HG03175 (cell line): ENCODE measurements at regions not wholly inside any gene's neighbourhood (a gene's known extent, or its start where the extent isn't known, plus 50 kb on each side); places are given as distances from the start of the nearest gene placed in this dataset.

ENCODE experiments used
- ATAC-seq: cut with Tn5 transposase; IDR thresholded peaks from one replicate; pipeline ENCODE4 v1.9.1; 2021; ENCODE audit warnings: mild to moderate bottlenecking, moderate library complexity; ENCODE audit not compliant: unreplicated experiment

DNA sequence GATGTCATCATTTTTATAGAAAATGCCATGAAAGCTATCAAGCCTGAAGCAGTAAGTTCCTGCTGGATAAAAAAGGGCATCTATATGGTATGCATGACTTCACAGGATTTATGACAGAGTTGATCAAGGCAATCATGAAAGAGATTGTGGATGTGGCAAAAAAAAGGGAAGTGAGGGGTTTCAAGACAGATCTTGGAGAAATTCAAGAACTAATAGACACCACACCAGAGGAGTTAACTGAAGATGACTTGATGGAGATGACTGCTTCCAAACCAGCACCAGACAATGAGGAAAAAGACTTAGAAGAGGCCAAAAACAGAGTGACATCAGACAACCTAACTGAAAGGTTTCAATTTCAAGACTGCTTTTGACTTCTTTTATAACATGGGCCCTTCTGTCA, 691.1 kb upstream of the SLC10A2 start:
- ATAC-seq, result no peak

DNA sequence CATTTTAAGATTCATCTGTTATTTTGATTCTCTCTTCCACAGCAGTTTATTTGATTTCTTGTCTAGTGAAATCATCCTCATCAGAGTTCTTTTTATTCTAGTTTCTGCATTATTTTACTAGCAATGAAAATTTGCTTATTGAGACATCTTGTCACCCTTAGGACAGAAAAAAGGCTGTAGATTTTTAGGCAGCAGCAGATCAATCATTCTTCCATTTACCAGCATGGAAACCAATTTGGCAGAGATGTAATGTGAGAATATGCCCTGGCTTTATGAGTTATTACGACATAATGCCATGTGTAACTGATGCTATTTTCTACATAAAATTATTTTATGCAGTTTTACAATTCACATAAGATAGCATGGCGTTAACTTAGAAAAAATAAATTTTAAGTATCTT, 688.6 kb upstream of the SLC10A2 start:
- no peak for ATAC-seq

DNA sequence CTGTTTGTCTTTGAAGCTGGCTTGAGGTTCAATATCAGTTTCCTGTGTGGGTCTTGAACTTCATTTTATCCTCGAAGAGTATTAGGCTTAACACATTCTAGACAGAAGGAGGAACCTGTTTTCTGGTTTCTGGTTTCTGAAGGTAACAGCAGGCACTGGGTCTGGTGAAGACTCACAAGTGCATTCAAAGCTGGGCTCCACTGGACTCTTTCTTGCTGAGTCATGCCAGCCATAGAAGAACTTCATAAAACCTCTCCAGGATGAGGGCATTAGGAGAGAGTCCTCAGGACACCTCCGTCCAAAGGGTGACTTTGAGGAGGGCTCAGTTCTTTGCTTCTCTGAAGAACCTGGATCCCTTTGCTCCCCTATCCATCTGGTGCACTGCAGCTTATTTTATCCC, 668.6 kb upstream of the SLC10A2 start:
- no peak for ATAC-seq

DNA sequence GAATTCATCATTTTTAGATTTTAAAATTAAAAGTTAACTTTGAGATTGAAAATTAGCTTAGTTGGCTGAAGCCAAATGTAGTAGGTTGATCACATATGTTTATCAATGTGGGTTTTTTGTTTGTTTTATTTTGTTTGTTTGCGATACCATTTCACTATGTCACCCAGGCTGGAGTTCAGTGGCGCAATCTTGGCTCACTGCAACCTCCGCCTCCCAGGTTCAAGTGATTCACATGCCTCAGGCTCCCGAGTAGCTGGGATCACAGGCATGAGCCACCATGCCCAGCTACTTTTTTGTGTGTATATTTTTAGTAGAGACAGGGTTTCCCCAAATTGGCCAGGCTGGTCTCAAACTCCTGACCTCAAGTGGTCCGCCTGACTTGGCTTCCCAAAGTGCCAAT, 665.7 kb upstream of the SLC10A2 start:
- ATAC-seq, result no peak

DNA sequence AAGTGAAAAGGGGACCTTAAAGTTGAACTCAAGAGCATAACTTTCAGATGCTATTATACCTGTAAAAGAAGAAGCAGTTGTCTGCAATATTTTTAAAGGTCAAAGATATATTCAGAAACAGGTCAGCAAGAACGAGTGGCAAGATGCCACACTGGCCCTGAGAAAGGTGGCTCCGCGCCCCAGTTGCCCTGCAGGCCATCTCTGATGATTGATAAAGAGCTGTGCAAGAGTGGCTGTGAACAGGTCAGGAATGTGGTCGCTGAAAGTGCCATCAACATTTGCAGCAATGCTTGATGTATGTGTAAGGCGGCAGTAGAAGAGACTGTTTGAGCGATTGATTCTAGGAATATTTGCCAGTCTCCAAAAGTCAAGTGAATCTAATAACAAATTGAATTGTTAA, 664.2 kb upstream of the SLC10A2 start:
- no peak for ATAC-seq

DNA sequence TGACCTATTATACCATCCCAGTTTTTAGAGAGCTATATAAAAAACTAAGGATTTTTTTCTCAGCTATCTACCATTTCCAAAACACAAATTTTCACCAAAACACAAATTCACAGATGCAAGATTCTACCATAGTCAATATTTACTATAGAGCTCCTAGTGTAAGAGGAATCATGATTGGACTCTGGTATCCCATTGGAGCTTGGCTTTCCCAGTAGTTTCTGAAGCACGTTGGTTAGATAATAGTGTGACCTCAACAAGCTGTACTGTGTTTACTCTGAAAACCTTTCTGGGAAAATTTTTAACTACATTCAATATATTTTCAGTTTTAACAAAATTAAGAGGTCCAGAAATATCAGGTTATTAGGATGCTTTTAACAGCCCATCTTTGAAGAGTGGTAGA, 660.6 kb upstream of the SLC10A2 start:
- ATAC-seq, result no peak

DNA sequence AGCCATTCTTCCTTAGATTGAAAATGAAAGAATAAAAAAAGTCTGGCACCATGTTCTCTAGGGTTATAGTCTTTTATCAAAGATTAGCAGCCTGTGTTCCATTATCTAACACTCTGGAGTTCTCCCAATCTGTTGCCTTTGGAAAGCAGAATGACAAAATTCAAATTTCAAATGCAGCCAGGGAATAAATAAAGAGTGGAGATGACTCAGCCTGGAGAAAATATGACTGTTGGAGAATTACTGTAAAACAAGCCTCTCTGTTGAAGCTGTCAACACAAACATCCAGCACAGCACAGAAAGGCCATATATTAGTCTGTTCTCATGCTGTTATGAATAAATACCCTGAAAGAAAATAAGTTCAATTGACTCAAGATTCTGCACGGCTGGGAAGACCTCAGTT, 650.5 kb upstream of the SLC10A2 start:
- no peak for ATAC-seq

DNA sequence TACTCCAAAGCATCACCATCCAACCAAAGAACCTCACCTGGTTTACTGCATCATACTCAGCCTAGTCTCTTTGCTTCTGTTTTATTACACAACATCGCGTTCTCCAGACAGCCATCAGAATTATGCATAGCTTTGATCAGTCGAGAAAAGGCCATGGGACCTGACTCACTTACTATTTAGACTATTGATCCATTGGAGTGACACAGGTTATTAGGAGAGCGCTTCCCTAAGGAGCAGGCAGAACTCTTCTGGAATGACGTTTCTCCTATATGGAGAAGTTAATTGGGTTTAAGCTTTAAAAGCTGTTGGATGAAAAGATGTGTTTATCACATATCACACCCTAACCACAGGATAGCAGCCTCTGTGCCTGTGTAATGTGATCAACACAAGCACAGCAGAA, 649.1 kb upstream of the SLC10A2 start:
- no peak for ATAC-seq

DNA sequence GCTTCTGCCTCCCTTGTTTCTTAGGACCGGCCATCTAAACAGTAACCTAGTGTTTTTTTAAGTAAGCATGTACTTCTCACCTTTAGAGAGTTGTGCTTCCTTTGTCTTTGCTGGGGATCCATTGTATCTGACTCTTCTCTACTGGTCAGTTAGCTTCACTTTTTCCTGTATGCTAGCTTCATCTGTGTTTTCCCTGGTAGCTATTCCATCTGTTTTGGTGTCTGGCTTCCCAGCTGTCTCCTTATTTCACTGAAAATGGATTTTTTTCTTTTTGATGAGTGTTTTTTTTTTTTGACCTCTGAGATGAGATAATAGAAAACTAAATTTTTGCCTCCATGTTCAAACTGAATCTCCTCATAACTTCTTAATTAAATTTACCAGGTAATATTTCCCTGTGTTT, 637.0 kb upstream of the SLC10A2 start:
- ATAC-seq, result no peak

DNA sequence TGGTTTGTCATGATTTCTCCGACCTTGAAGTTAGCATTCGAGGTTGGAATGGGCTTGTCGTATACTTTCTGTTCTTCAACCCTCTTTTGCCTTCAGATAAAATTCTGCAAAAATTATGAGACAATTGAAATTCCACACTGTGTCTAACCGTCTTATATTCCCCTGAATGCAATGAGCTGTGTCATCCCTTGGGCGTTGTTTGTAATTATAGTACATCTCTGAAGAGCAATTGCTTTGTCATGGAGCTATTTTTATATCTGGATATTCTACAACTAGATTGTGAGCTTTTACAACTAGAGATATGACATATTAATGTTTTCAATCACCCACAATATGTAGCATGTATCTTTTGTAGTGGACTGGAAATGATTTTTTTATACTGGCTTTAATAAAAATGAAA, 631.8 kb upstream of the SLC10A2 start:
- ATAC-seq, result no peak

DNA sequence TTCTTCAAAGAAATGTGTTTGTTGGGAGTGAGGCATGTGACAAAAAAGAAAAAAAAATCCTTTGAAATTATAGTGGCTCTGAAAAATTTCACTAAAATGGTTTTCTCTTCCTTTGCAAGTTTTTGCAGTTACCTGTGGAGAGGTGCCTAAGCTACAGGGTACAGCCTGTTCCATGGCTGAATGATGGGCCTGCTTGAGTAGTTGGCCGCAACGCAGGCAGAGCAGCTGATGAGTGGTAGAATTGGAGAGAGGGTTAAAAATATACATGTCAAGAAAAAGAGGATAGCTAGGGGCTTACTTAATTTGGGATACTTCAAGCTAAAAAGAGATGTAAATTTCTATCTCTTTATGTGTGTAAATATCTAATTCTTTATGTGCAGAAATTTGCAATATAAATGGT, 629.1 kb upstream of the SLC10A2 start:
- no peak for ATAC-seq

DNA sequence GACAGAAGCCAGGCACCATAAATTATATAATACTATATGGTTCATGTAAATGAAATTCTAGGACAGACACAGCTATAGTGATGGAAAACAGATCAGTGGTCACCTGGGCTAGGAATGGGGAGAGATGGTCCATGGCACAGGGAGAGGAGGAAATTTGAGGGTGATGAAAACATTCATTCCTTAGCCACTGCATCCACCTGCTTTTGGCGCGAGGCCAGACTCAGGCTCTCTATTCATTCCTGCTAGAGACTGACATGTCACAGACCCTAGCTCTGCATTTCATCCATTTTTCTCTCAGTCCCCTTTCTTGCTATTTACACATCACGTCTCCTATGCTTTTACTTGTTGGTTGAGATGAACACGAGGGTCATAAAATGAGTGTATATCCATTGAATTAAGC, 628.3 kb upstream of the SLC10A2 start:
- no peak for ATAC-seq

DNA sequence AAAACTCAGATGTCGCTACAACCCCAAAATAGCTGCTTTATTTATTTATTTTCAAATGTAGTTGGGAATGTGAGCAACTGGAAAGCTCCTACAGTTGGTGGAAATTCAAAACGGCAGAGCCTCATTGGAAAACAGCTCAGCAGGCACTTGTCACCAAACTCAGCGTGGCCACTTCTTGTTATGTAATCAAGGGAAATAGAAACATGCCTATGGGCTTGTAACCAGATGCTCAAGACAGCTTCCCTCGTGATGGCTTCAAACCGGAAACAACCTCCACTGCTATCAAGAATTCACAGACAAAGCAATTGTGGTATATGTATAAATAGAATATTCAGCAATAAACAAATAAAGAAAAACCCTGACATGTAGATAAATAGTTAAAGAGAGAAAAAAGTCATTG, 627.8 kb upstream of the SLC10A2 start:
- no peak for ATAC-seq

DNA sequence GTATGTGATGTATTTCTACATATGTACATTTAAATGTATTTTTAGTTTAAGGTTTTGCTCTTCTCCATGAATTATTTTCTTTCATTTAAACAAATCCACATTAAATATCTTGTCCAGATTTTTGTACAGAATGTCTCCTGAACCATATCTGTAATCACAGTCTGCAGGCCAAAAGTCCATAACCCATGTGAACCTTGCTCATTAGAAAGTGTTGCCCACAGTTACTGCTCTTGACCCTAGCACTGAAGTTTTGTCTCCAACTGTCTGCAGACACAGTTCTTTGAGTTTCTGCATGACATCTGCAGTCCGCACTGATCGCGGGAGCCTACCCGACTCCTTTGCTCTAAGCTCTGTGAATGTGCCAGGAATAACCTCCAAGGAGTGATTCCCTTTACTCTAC, 626.2 kb upstream of the SLC10A2 start:
- ATAC-seq, result no peak

DNA sequence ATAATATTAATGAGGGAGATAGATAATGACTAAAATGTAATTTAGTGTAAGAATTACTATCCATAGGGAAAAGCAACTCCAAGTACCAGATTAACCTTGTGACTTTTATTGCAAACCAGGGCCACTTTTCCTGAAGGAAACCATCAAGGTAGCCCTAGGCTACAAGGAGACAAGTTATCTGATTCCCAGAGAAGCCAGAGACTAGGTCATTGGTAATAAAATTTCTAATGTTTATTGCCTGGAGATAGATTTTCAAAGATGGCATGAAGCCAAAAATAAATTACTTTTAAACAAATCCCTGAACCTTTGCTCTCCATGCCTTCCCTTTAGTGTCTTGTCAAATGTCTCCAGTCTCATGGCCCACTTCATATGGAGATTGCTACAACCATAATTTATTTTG, 610.1 kb upstream of the SLC10A2 start:
- ATAC-seq, result no peak

DNA sequence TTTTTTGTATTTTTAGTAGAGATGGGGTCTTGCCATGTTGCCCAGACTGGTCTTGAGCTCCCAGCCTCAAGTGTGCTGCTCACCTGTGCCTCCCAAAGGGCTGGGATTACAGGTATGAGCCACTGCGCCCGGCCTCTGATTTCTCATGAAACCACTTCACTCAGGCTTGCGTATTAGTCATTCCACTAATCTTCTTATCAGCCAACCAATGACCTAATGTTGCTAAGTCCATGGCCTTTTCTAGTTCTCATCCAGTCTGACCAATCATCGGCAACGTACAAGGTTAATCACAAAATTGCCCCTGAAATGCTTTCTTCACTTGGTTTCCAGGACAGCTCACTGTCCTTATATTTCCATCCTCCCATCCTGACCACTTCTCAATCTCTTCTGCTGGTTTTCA, 605.3 kb upstream of the SLC10A2 start:
- no peak for ATAC-seq

DNA sequence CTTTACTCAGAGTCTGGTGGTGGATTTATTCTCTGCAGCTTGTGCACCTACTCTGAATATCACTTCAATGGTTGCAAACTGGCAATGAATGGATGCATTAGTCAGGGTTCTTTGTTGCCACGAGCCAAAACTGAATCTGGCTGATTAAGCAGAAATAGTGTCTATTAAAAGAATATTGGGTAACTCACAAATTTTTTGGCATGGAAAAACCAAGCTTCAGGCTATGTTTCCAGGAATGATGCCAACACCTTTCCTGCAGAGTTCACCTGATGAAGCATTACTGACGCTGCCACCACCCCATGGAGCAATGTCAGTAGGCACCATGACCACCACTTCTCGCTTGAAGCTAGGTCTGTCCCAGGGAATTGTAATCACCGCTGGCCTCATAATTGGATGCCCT, 597.8 kb upstream of the SLC10A2 start:
- ATAC-seq, result no peak

DNA sequence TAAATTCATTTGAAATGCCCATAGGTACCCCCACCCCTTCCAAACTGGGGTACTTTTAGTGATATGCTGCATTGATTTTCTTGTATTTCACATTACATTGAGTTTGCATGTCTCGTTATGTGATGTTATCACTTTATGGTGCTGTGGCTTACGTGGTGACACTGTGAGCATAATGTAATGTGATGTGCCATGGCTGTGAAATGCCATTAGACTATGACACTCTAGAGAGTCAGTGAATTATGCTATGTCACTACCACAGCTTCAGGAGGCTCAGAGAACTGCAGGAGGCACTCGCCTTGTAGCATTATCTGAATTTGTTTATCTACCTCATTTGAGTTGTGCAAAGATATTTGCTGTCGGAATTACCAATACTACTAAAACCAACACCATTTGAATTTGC, 590.1 kb upstream of the SLC10A2 start:
- no peak for ATAC-seq

DNA sequence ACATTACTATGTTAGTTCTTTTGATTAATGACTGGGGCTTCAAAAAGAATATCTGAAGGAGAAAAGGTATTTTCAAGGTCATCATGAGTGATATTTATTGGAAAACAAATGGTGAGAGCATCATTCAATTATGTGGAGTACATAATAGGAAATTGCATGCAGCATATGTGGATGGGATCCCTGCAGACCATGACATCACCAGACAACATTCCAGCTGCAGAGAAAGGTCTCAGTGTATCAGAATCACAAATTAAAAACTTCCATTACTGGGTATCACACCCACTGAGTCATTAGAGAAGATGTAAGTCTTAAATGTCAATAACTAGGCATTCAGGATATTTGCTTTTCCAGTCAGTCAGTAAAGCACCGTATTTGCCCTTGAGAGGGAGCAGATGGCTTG, 574.4 kb upstream of the SLC10A2 start:
- ATAC-seq, result no peak

DNA sequence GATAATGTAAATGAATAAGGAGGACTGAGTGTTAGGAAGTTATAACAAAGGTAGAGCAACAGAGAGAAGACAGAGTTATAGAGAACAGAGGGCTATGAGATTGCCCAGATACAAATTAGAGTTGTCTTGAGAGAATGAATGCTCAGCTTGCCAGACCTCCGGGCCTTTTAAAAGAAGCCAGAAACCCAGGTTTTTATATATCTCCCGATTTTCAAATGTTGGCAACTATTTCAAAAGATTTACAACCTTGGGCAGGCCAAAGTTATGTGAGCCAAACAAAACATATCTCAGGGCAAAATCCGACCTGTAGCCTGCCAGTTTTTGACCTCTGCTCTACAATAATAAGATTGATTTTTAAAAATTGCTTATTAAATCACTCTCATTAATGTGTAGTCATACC, 573.1 kb upstream of the SLC10A2 start:
- ATAC-seq, result no peak

DNA sequence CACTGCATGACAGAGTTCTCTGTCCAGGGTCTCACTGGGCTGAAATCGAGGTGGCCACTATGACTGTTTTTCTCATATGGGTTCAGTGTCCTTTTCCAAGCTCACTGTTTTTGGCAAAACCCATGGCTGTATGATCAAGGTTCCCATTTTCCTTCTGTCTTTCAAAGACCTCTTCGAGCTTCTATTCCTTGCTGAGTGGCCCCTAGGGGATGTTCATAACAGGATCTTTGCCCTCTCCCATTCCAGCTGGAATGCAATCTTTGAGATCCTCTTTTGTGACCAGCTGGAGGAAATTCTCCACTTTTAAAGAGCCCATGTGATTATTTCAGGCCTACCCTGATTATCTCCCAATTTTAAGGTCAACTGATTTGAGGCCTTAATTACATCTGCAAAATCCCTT, 572.5 kb upstream of the SLC10A2 start:
- no peak for ATAC-seq

DNA sequence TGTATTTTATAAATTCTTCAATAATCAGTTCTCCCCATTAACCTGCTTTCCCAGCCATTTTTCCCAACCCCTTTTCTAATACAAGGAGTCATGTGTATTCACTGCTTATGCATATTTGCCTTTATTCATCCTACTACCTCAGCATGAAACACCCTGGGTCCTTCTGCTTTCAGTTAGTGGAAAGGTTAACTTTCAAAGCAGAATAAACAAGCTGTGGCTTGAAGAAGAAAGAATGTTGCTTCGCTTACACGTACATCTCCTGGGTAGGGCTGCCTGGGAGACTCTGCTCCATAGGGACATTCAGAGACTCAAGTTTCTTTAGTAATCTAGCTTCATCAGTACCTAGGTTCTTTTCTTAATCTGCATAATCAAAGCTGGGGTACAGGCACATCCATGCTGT, 567.8 kb upstream of the SLC10A2 start:
- no peak for ATAC-seq

DNA sequence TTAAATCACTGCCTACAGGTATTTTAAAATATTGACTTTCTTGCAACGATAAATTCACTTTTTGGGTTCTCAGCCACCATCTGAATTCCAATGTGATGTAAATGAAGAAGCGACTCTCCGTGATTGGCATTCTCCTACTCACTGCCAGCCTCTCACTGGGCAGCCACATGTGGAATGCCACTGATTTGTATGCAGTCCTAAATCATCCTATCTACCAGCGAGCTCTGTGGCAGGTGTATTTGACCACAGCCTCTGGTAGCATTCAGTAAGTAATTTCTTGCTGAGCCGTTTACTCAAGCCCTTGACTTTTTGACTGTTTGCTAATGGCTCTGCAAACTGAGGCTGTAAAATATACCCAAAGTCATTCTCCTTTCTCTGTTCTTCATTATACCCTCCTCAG, 559.0 kb upstream of the SLC10A2 start:
- no peak for ATAC-seq

DNA sequence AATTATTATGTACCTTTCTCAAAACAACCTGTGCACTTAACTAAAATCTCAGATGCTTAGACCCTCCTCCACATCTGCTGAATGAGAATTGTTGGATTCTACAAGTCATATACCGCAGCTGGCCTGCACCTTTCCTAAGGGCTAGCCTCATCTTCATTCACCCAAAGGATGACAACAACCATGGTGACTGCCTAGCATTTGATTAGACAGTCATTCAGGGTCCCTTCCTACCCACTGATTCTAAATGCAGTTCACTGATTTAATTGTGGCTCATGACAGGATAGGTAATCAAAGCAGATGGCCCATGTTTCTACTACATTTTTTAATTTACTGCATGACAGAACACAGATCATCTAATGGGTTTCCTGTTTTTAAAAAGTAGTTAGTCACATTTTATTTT, 551.9 kb upstream of the SLC10A2 start:
- no peak for ATAC-seq
